ENCODE measurements at regions not wholly inside any gene's neighbourhood (a gene's known extent, or its start where the extent isn't known, plus 50 kb on each side); places are given as distances from the start of the nearest gene placed in this dataset.

- TF ChIP-seq POLR2A (IDR thresholded peaks at IDR 0.05) (no peak), POLR2AphosphoS5 (IDR thresholded peaks at IDR 0.05) (no peak), EP300 (IDR thresholded peaks at IDR 0.05) (no peak)
- TF ChIP-seq, protein P1, sequence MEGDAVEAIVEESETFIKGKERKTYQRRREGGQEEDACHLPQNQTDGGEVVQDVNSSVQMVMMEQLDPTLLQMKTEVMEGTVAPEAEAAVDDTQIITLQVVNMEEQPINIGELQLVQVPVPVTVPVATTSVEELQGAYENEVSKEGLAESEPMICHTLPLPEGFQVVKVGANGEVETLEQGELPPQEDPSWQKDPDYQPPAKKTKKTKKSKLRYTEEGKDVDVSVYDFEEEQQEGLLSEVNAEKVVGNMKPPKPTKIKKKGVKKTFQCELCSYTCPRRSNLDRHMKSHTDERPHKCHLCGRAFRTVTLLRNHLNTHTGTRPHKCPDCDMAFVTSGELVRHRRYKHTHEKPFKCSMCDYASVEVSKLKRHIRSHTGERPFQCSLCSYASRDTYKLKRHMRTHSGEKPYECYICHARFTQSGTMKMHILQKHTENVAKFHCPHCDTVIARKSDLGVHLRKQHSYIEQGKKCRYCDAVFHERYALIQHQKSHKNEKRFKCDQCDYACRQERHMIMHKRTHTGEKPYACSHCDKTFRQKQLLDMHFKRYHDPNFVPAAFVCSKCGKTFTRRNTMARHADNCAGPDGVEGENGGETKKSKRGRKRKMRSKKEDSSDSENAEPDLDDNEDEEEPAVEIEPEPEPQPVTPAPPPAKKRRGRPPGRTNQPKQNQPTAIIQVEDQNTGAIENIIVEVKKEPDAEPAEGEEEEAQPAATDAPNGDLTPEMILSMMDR (IDR thresholded peaks at IDR 0.05): no peak
These were observed 160.5 kb downstream of the LTN1 start for GRCh38 chr21:28832013-28832714.
